ENCODE measurements at regions not wholly inside any gene's neighbourhood (a gene's known extent, or its start where the extent isn't known, plus 50 kb on each side); places are given as distances from the start of the nearest gene placed in this dataset.

GRCh38 chr1:29501227-29501976, 265.1 kb downstream of the PTPRU start:
- DNase-seq: no peak

GRCh38 chr1:29500651-29501050, 264.3 kb downstream of the PTPRU start:
- no peak for DNase-seq

GRCh38 chr1:29500041-29500440, 263.7 kb downstream of the PTPRU start:
- no peak for DNase-seq

GRCh38 chr1:29499104-29499650, 262.9 kb downstream of the PTPRU start:
- no peak for DNase-seq

GRCh38 chr1:29498126-29499103, 262.1 kb downstream of the PTPRU start:
- DNase-seq: no peak

- no peak for DNase-seq
Measured at GRCh38 chr1:29497395-29498125, 261.2 kb downstream of the PTPRU start.

- no peak for DNase-seq
Measured at GRCh38 chr1:29496701-29497100, 260.4 kb downstream of the PTPRU start.

- DNase-seq: no peak
Measured at GRCh38 chr1:29490204-29490934, 254.0 kb downstream of the PTPRU start.

- DNase-seq: no peak
Measured at GRCh38 chr1:29489471-29489870, 253.1 kb downstream of the PTPRU start.

- DNase-seq: no peak
Measured at GRCh38 chr1:29488794-29489311, 252.5 kb downstream of the PTPRU start.

GRCh38 chr1:29488086-29488793, 251.9 kb downstream of the PTPRU start:
- no peak for DNase-seq

- DNase-seq: no peak
Measured at GRCh38 chr1:29487291-29487690, 251.0 kb downstream of the PTPRU start.

- no peak for DNase-seq
Measured at GRCh38 chr1:29485096-29485925, 249.0 kb downstream of the PTPRU start.

- no peak for DNase-seq
Measured at GRCh38 chr1:29482991-29483390, 246.7 kb downstream of the PTPRU start.

- no peak for DNase-seq
Measured at GRCh38 chr1:29482064-29482463, 245.7 kb downstream of the PTPRU start.

GRCh38 chr1:29481031-29481430, 244.7 kb downstream of the PTPRU start:
- no peak for DNase-seq

- DNase-seq: no peak
Measured at GRCh38 chr1:29478879-29479278, 242.6 kb downstream of the PTPRU start.

GRCh38 chr1:29478151-29478791, 241.9 kb downstream of the PTPRU start:
- no peak for DNase-seq

- DNase-seq: no peak
Measured at GRCh38 chr1:29475326-29475725, 239.0 kb downstream of the PTPRU start.

All from COR-L47 (cell line).